Ovary (tissue), 7 donors: ENCODE measurements at regions not wholly inside any gene's neighbourhood (a gene's known extent, or its start where the extent isn't known, plus 50 kb on each side); places are given as distances from the start of the nearest gene placed in this dataset.

Experiments
- DNase-seq, 5 donors: peaks; one replicate each; pipeline ENCODE4 v3.0.0-alpha.2; 2019 to 2020
- H3K27ac ChIP-seq, 2 donors: fragments of 200-600 bp; one replicate each; pipeline versions ENCODE4 v1.5.1 to v1.8.0; 2019 to 2022
- H3K27me3 ChIP-seq: fragments of 200-600 bp; one replicate; pipeline ENCODE4 v1.8.0; 2022
- H3K36me3 ChIP-seq: fragments of 200-600 bp; sonication (generic); one replicate; pipeline ENCODE4 v1.5.1; 2019
- H3K4me1 ChIP-seq: one replicate; pipeline ENCODE4 v1.8.1; 2013; ENCODE audit warnings: mild to moderate bottlenecking, moderate library complexity; ENCODE audit not compliant: insufficient read depth
- H3K4me3 ChIP-seq: fragments of 200-600 bp; sonication (generic); one replicate; pipeline ENCODE4 v1.5.1; 2017
- H3K9me3 ChIP-seq, 2 donors: fragments of 200-600 bp in 1 of 2; sonication (generic) in 1 of 2; one replicate each; pipeline versions ENCODE4 v1.5.1 to v1.8.1; 2013 to 2019; ENCODE audit warnings: mild to moderate bottlenecking in 1 of 2, moderate library complexity in 1 of 2
- EP300 ChIP-seq: sonication (generic); formaldehyde crosslinking; IDR thresholded peaks from one replicate; pipeline ENCODE4 v1.6.1; 2017; ENCODE audit warnings: antibody characterized with exemption
- POLR2A ChIP-seq: fragments of 450-650 bp; IDR thresholded peaks from one replicate; pipeline ENCODE4 v1.6.1; 2017; ENCODE audit warnings: antibody characterized with exemption, mild to moderate bottlenecking, moderate library complexity
- WGBS, 3 donors: extraction: QIAGEN DNeasy Blood & Tissue Kit in 1 of 3; methylation state at CpG; one replicate each; pipeline versions ENCODE4 v1.1.5 to v1.1.7; 2013 to 2017; 5-methylcytosine and 5-hydroxymethylcytosine counted together
- intact Hi-C, 4 donors: fragments of 100-400 bp; cut with DNase I; formaldehyde crosslinking; loops; one replicate each; pipeline versions ENCODE4 v1.11.0 to v1.15.1; 2022 to 2023
- TF ChIP-seq, protein P1 (sequence below), 3 donors: fragments of 450-650 bp in 2 of 3; fragments of 200-600 bp in 1 of 3; IDR thresholded peaks; one replicate each; pipeline versions ENCODE4 v1.5.1 to v1.8.0; 2016 to 2022; ENCODE audit warnings: antibody characterized with exemption in 3 of 3, mild to moderate bottlenecking in 1 of 3
- donor health status: DM: no; HTN: no; CAD: no; lungs with moderate emphysema.
- donor health status: DM: no; HTN: no; CAD: no.
- donor health status: Bipolar disorder and iron deficiency.
- donor health status: DM: no; HTN: no; CAD: no.
- donor health status: DM: yes; HTN: yes; CAD: no.

DNA sequence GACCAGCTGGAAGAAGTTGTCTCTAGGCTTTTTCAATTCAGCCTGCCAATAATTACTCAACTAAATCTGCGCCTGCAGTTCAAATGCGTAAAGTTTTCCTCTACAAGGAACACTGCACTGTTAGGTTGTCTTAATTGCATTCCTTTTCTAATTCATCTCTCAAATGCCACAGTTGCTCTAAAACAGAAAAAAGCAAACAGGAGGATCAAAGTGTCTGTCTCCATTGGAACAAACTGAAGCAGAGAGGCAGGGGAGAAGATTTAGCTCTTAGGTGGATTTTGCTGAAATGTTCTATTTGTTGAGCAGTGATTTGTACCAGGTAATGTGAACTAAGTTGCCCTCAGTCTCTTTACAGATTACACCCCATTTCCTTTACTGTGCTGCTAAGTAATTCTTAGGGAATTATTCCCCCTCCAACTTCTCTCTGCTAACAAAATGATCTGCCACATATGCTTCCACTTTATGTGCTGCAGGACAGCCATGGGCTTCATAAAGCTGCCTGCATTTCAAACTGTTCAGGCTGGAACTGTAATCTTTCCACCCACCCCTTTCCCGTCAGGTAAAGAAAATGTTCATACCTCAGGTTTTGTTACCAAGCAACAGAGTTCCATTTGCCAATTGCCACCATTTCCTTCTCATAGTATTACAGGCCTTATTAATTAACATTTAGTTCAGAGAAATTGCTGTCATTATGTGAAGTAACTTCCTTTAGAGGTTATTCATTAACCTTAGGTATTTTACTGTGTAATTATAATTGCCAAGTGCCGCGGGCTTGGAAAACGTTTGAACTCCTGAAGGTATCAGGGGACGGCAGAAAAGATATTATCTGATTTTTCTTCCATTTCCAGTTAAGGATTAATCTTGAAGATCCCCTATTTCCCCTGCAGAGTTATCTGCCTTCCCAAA, 149.3 kb downstream of the SPRY1 start:
- no peak for TF ChIP-seq POLR2A
- no peak for TF ChIP-seq EP300
- TF ChIP-seq, protein P1, sequence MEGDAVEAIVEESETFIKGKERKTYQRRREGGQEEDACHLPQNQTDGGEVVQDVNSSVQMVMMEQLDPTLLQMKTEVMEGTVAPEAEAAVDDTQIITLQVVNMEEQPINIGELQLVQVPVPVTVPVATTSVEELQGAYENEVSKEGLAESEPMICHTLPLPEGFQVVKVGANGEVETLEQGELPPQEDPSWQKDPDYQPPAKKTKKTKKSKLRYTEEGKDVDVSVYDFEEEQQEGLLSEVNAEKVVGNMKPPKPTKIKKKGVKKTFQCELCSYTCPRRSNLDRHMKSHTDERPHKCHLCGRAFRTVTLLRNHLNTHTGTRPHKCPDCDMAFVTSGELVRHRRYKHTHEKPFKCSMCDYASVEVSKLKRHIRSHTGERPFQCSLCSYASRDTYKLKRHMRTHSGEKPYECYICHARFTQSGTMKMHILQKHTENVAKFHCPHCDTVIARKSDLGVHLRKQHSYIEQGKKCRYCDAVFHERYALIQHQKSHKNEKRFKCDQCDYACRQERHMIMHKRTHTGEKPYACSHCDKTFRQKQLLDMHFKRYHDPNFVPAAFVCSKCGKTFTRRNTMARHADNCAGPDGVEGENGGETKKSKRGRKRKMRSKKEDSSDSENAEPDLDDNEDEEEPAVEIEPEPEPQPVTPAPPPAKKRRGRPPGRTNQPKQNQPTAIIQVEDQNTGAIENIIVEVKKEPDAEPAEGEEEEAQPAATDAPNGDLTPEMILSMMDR (IDR thresholded peaks at IDR 0.05) = no peak
- DNase-seq = no peak
- intact Hi-C loops = no loop called here
- Histone ChIP-seq H3K36me3 (no peaks in the 10 kb centered on the region), H3K27ac (no peak overlapping the region), H3K9me3 (no peaks in the 10 kb centered on the region), H3K4me3 (no peak overlapping the region), H3K27me3 (no peaks in the 10 kb centered on the region), H3K4me1 (no peaks in the 10 kb centered on the region)
- 71 to 79% (median 75%) methylated on average over 7 of the region's 7 CpGs for WGBS, 3 donors

DNA sequence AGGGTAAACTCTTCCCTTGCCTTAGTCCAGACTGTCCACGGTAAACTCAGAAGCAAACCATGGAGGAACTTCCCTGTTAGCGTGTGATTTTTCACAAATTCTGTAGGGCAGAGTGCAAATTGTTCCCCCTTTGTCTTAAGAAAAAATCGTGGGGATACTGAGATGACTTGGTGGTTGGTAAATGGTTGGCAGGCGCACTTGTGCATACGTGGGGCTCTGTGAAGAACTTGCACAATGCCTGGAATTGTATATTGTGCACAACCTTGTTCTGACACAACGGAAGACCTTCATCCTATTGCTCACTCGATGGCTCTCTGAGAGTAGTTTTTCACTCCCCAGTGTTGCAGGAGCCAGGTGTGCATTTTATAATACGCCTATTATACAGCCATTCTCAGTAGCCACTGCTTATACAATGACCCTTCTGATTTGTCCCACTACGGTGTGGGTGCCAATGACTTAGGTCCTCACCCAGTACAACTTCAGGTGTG, 150.0 kb downstream of the SPRY1 start:
- intact Hi-C loops = no loop called here

DNA sequence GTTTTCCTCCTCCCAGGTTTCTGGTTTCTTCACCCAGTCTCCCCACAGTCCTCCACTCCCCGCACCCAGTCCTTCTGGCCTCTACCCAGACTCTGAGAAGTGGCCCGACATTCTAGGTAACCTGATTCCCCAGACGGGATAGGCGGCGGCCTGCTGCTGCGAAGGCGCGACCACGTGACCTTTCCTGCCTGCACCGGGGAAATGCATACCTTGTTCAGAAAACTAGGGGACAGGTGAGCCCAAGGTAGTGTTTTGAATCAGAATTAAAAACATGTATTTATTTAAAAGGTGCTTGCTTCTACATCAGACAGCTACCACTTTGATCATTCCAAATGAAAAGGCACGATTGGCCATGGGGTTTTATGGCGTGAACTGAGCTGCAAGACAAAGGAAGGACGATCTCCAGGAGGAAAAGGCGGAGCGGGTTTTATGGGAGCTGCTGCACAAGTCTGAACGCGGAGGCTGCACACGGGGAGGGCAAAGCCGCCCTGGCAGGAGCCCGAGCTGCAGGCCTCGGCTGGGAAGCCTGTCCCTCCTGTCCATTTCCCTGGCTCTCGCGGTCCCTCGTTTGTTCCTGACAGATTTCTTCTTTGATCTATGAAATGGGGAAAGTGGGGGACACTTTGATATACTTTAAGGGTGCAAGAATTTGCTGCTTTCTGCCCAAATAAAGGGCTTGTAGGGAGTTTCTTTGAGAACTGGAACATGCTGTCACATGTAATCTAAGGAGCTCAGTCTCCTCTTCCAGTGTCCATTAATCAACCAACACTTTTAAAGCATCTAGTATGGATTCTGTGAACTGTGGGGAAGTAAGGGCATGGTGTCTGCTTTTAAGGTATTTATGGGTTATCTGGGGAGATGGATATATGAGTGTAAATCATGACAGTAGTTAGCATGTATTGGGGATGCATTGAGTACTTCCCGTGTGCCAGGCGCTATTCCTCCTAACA, 150.9 kb downstream of the SPRY1 start:
- Histone ChIP-seq H3K27me3 (no peaks in the 10 kb centered on the region), H3K4me3 (no peak overlapping the region), H3K9me3 (no peaks in the 10 kb centered on the region), H3K27ac (no peak overlapping the region), H3K4me1 (no peaks in the 10 kb centered on the region), H3K36me3 (no peaks in the 10 kb centered on the region)
- TF ChIP-seq, protein P1 (IDR thresholded peaks at IDR 0.05) = no peak
- TF ChIP-seq EP300 (no peak), POLR2A (no peak)
- intact Hi-C loops = no loop called here
- 89 to 93% (median 91%) methylated on average over 26 of the region's 26 CpGs for WGBS, 3 donors
- no peak for DNase-seq

More for the DNA sequence above, 150.0 kb downstream of the SPRY1 start:
- no peaks in the 10 kb centered on the region for H3K9me3 ChIP-seq
- TF ChIP-seq, protein P1 (IDR thresholded peaks at IDR 0.05) = no peak
- TF ChIP-seq EP300 (no peak), POLR2A (no peak)
- H3K4me1 ChIP-seq = no peaks in the 10 kb centered on the region
- no peaks in the 10 kb centered on the region for H3K27me3 ChIP-seq
- 80 to 90% (median 85%) methylated on average over 9 of the region's 9 CpGs for whole genome bisulfite sequencing, 3 donors
- no peak for DNase-seq
- no peak overlapping the region for H3K4me3 ChIP-seq
- no peak overlapping the region for H3K27ac ChIP-seq
- no peaks in the 10 kb centered on the region for H3K36me3 ChIP-seq

DNA sequence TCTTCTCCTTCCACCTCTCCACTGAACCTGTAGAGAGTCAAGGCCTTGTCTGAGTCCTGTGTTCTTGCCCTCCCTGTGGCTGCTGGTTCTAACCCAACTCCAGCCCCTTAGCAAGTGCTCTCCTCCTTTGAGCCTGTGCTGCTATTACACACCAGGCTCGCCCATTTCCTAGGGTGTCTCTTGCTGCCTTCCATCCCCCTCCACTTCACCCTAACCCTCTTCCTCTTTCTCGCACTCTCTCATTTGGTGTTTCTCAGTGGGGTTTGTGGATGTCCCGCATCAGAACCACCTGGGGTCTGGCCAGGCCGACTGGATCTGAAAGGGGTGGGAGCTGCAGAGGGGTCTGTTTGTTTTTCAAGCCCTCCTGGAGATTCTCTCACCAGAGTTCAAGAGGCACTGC, 156.7 kb downstream of the SPRY1 start:
- Histone ChIP-seq H3K9me3 (no peaks in the 10 kb centered on the region), H3K4me1 (peaks cover 8% of the 10 kb centered on the region), H3K4me3 (no peak overlapping the region), H3K27me3 (no peaks in the 10 kb centered on the region), H3K27ac (no peak overlapping the region), H3K36me3 (no peaks in the 10 kb centered on the region)
- TF ChIP-seq, protein P1 (IDR thresholded peaks at IDR 0.05) = no peak
- TF ChIP-seq EP300 (no peak), POLR2A (no peak)
- intact Hi-C loops = no loop called here
- WGBS, 3 donors = 90 to 96% (median 95%) methylated on average over 4 of the region's 4 CpGs
- DNase-seq = no peak
